ENCODE measurements at regions not wholly inside any gene's neighbourhood (a gene's known extent, or its start where the extent isn't known, plus 50 kb on each side); places are given as distances from the start of the nearest gene placed in this dataset.

DNA sequence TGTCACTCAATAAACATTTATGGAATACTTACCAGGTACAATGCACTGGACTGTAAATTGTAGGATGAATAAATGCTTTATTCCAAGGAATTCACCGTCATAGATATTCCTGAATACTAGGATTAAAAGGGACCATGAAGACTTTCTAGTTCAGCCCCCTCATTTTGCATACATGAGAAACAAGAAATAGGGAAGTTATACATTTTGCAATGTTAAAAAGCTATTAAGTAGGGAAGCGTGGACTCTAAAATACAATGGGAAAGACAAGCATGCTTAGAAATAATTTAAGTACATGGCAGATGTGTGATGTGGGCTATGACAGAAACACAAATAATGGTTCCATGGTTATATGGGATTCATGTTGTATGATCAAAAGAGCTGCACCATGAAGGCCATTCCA is 89.4 kb upstream of the SYT10 start:
- H3K36me3 ChIP-seq (ENCODE audit: low read depth), result no peaks in the 10 kb centered on the region
- no peaks in the 10 kb centered on the region for H3F3A ChIP-seq (ENCODE audit: insufficient read depth, low read depth)
- TF ChIP-seq, protein P1, sequence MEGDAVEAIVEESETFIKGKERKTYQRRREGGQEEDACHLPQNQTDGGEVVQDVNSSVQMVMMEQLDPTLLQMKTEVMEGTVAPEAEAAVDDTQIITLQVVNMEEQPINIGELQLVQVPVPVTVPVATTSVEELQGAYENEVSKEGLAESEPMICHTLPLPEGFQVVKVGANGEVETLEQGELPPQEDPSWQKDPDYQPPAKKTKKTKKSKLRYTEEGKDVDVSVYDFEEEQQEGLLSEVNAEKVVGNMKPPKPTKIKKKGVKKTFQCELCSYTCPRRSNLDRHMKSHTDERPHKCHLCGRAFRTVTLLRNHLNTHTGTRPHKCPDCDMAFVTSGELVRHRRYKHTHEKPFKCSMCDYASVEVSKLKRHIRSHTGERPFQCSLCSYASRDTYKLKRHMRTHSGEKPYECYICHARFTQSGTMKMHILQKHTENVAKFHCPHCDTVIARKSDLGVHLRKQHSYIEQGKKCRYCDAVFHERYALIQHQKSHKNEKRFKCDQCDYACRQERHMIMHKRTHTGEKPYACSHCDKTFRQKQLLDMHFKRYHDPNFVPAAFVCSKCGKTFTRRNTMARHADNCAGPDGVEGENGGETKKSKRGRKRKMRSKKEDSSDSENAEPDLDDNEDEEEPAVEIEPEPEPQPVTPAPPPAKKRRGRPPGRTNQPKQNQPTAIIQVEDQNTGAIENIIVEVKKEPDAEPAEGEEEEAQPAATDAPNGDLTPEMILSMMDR (conservative IDR thresholded peaks at IDR 0.05), result no peak
- TF ChIP-seq EZH2 (IDR thresholded peaks at IDR 0.05; ENCODE audit: low read depth), result no peak
- no peaks in the 10 kb centered on the region for H4K20me1 ChIP-seq (ENCODE audit: insufficient read depth)
- CTCF ChIA-PET, result no interaction called here
- H3K4me1 ChIP-seq (replicated peaks; ENCODE audit: insufficient read depth), result no peaks in the 10 kb centered on the region
- no peak for DNase-seq
- POLR2A ChIA-PET (ENCODE audit: unreplicated experiment), result no interaction called here
- no peaks in the 10 kb centered on the region for H3K9me3 ChIP-seq (ENCODE audit: insufficient read depth, low read depth)
- no peak overlapping the region for H3K27ac ChIP-seq
- H2AFZ ChIP-seq, result no peak overlapping the region
- no peak overlapping the region for H3K4me2 ChIP-seq
- BruUV-seq (replicated peaks), result no TSS peak
- intact Hi-C loops (cut with micrococcal nuclease; ENCODE audit: unreplicated experiment), result no loop called here
- no peaks in the 10 kb centered on the region for H3K9me2 ChIP-seq (ENCODE audit: insufficient read depth)
- no peaks in the 10 kb centered on the region for H3K27me3 ChIP-seq (ENCODE audit: insufficient read depth, low read depth)
- H3K79me2 ChIP-seq (ENCODE audit: low read depth), result no peaks in the 10 kb centered on the region
- H3K4me3 ChIP-seq, result no peak overlapping the region

DNA sequence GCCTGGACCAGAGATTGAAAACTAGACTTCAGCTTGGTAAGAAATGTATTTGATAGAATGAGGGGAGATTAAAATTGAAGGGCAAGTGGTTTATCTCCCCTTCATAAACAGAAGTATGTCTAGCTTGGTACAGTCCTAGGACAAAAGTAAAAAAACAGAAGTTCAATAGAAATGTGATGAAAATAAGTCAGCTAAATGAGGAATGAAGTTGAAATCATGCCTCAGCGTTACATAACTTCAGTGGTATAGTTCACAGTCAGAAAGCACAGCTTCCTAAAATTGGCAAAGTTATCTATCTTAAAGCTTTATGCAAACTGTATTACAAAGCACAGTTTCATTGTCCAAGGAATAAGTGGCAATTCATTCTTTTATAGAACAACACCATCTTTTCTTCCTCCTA is 90.2 kb upstream of the SYT10 start:
- Histone ChIP-seq H3K9me3 (ENCODE audit: insufficient read depth, low read depth) (no peaks in the 10 kb centered on the region), H3K4me1 (replicated peaks; ENCODE audit: insufficient read depth) (no peaks in the 10 kb centered on the region), H3K9me2 (ENCODE audit: insufficient read depth) (no peaks in the 10 kb centered on the region), H3K79me2 (ENCODE audit: low read depth) (no peaks in the 10 kb centered on the region), H4K20me1 (ENCODE audit: insufficient read depth) (no peaks in the 10 kb centered on the region), H3K4me3 (no peak overlapping the region), H3K36me3 (ENCODE audit: low read depth) (no peaks in the 10 kb centered on the region), H2AFZ (no peak overlapping the region), H3F3A (ENCODE audit: insufficient read depth, low read depth) (no peaks in the 10 kb centered on the region), H3K27me3 (ENCODE audit: insufficient read depth, low read depth) (no peaks in the 10 kb centered on the region), H3K4me2 (no peak overlapping the region), H3K27ac (no peak overlapping the region)
- no TSS peak for BruUV-seq (replicated peaks)
- no peak for DNase-seq
- POLR2A ChIA-PET (ENCODE audit: unreplicated experiment), result no interaction called here
- intact Hi-C loops (cut with micrococcal nuclease; ENCODE audit: unreplicated experiment), result no loop called here
- CTCF ChIA-PET, result no interaction called here
- TF ChIP-seq EZH2 (IDR thresholded peaks at IDR 0.05; ENCODE audit: low read depth), result no peak
- TF ChIP-seq, protein P1 (conservative IDR thresholded peaks at IDR 0.05), result no peak

GRCh38 chr12:33531261-33531660 is 91.6 kb upstream of the SYT10 start:
- Histone ChIP-seq H3K4me1 (replicated peaks; ENCODE audit: insufficient read depth) (no peaks in the 10 kb centered on the region), H3K9me2 (ENCODE audit: insufficient read depth) (no peaks in the 10 kb centered on the region), H3K36me3 (ENCODE audit: low read depth) (no peaks in the 10 kb centered on the region), H3K27me3 (ENCODE audit: insufficient read depth, low read depth) (no peaks in the 10 kb centered on the region), H3K4me3 (no peak overlapping the region), H3K9me3 (ENCODE audit: insufficient read depth, low read depth) (no peaks in the 10 kb centered on the region; the same call in 1 of the 2 replicates), H3K4me2 (no peak overlapping the region), H3K27ac (no peak overlapping the region), H3K79me2 (ENCODE audit: low read depth) (no peaks in the 10 kb centered on the region), H4K20me1 (ENCODE audit: insufficient read depth) (no peaks in the 10 kb centered on the region), H3F3A (ENCODE audit: insufficient read depth, low read depth) (no peaks in the 10 kb centered on the region), H2AFZ (no peak overlapping the region)
- ChIA-PET CTCF (interaction anchor here (0.5 kb wide), 1 partner anchor 1094 kb away, joined by 7 read pairs; no protein-coding TSS in a partner anchor), POLR2A (ENCODE audit: unreplicated experiment) (no interaction called here)
- intact Hi-C loops (cut with micrococcal nuclease; ENCODE audit: unreplicated experiment), result no loop called here
- TF ChIP-seq, protein P1 (conservative IDR thresholded peaks at IDR 0.05), result no peak
- TF ChIP-seq EZH2 (IDR thresholded peaks at IDR 0.05; ENCODE audit: low read depth), result no peak
- DNase-seq, result no peak
- BruUV-seq (replicated peaks), result no TSS peak

Measured in PC-9 (cell line).